ENCODE measurements at regions not wholly inside any gene's neighbourhood (a gene's known extent, or its start where the extent isn't known, plus 50 kb on each side); places are given as distances from the start of the nearest gene placed in this dataset.

- Histone ChIP-seq H2AFZ (ENCODE audit: low read depth, low read length) (no peak overlapping the region), H3K27me3 (ENCODE audit: insufficient read depth, low read length) (no peaks in the 10 kb centered on the region), H3K36me3 (ENCODE audit: insufficient read depth, low read length) (no peaks in the 10 kb centered on the region), H3K4me3 (ENCODE audit: low read length) (no peak overlapping the region), H3K9me3 (ENCODE audit: low read length) (no peaks in the 10 kb centered on the region), H3K4me1 (ENCODE audit: insufficient read depth, low read length) (no peaks in the 10 kb centered on the region)
These were observed 148.1 kb downstream of the PPARGC1A start for GRCh38 chr4:23741681-23742191.

- Histone ChIP-seq H3K36me3 (ENCODE audit: insufficient read depth, low read length) (no peaks in the 10 kb centered on the region), H3K9me3 (ENCODE audit: low read length) (no peaks in the 10 kb centered on the region), H3K27me3 (ENCODE audit: insufficient read depth, low read length) (no peaks in the 10 kb centered on the region), H3K4me1 (ENCODE audit: insufficient read depth, low read length) (no peaks in the 10 kb centered on the region), H2AFZ (ENCODE audit: low read depth, low read length) (no peak overlapping the region), H3K4me3 (ENCODE audit: low read length) (no peak overlapping the region)
These were observed 152.3 kb downstream of the PPARGC1A start for GRCh38 chr4:23737571-23737970.

- H3K9me3 ChIP-seq (ENCODE audit: low read length) = no peaks in the 10 kb centered on the region
- H3K36me3 ChIP-seq (ENCODE audit: insufficient read depth, low read length) = no peaks in the 10 kb centered on the region
- H3K27me3 ChIP-seq (ENCODE audit: insufficient read depth, low read length) = no peaks in the 10 kb centered on the region
- H3K4me1 ChIP-seq (ENCODE audit: insufficient read depth, low read length) = no peaks in the 10 kb centered on the region
- H3K4me3 ChIP-seq (ENCODE audit: low read length) = no peak overlapping the region
- no peak overlapping the region for H2AFZ ChIP-seq (ENCODE audit: low read depth, low read length)
These were observed 153.4 kb downstream of the PPARGC1A start for GRCh38 chr4:23736466-23736865.

GRCh38 chr4:23734000-23734399, 155.8 kb downstream of the PPARGC1A start:
- no peaks in the 10 kb centered on the region for H3K4me1 ChIP-seq (ENCODE audit: insufficient read depth, low read length)

GRCh38 chr4:23733476-23733875, 156.4 kb downstream of the PPARGC1A start:
- Histone ChIP-seq H3K36me3 (ENCODE audit: insufficient read depth, low read length) (no peaks in the 10 kb centered on the region), H2AFZ (ENCODE audit: low read depth, low read length) (no peak overlapping the region), H3K9me3 (ENCODE audit: low read length) (no peaks in the 10 kb centered on the region), H3K4me1 (ENCODE audit: insufficient read depth, low read length) (no peaks in the 10 kb centered on the region), H3K27me3 (ENCODE audit: insufficient read depth, low read length) (no peaks in the 10 kb centered on the region), H3K4me3 (ENCODE audit: low read length) (no peak overlapping the region)

More at GRCh38 chr4:23734000-23734399, 155.8 kb downstream of the PPARGC1A start:
- Histone ChIP-seq H3K9me3 (ENCODE audit: low read length) (no peaks in the 10 kb centered on the region), H2AFZ (ENCODE audit: low read depth, low read length) (no peak overlapping the region), H3K27me3 (ENCODE audit: insufficient read depth, low read length) (no peaks in the 10 kb centered on the region), H3K36me3 (ENCODE audit: insufficient read depth, low read length) (no peaks in the 10 kb centered on the region), H3K4me3 (ENCODE audit: low read length) (no peak overlapping the region)

GRCh38 chr4:23730998-23731397, 158.8 kb downstream of the PPARGC1A start:
- no peaks in the 10 kb centered on the region for H3K27me3 ChIP-seq (ENCODE audit: insufficient read depth, low read length)
- no peaks in the 10 kb centered on the region for H3K36me3 ChIP-seq (ENCODE audit: insufficient read depth, low read length)
- H3K4me3 ChIP-seq (ENCODE audit: low read length) = no peak overlapping the region
- no peak overlapping the region for H2AFZ ChIP-seq (ENCODE audit: low read depth, low read length)
- no peaks in the 10 kb centered on the region for H3K4me1 ChIP-seq (ENCODE audit: insufficient read depth, low read length)
- no peaks in the 10 kb centered on the region for H3K9me3 ChIP-seq (ENCODE audit: low read length)

GRCh38 chr4:23728971-23729370, 160.9 kb downstream of the PPARGC1A start:
- Histone ChIP-seq H3K4me1 (ENCODE audit: insufficient read depth, low read length) (no peaks in the 10 kb centered on the region), H3K36me3 (ENCODE audit: insufficient read depth, low read length) (no peaks in the 10 kb centered on the region), H2AFZ (ENCODE audit: low read depth, low read length) (no peak overlapping the region), H3K4me3 (ENCODE audit: low read length) (no peak overlapping the region), H3K27me3 (ENCODE audit: insufficient read depth, low read length) (no peaks in the 10 kb centered on the region), H3K9me3 (ENCODE audit: low read length) (no peaks in the 10 kb centered on the region)

- H3K9me3 ChIP-seq (ENCODE audit: low read length) = no peaks in the 10 kb centered on the region
- H3K4me3 ChIP-seq (ENCODE audit: low read length) = no peak overlapping the region
- H3K36me3 ChIP-seq (ENCODE audit: insufficient read depth, low read length) = no peaks in the 10 kb centered on the region
- H3K4me1 ChIP-seq (ENCODE audit: insufficient read depth, low read length) = no peaks in the 10 kb centered on the region
- no peaks in the 10 kb centered on the region for H3K27me3 ChIP-seq (ENCODE audit: insufficient read depth, low read length)
- no peak overlapping the region for H2AFZ ChIP-seq (ENCODE audit: low read depth, low read length)
These were observed 161.5 kb downstream of the PPARGC1A start for GRCh38 chr4:23728393-23728792.

- H2AFZ ChIP-seq (ENCODE audit: low read depth, low read length) = no peak overlapping the region
- H3K4me3 ChIP-seq (ENCODE audit: low read length) = no peak overlapping the region
- no peaks in the 10 kb centered on the region for H3K27me3 ChIP-seq (ENCODE audit: insufficient read depth, low read length)
- no peaks in the 10 kb centered on the region for H3K9me3 ChIP-seq (ENCODE audit: low read length)
- no peaks in the 10 kb centered on the region for H3K4me1 ChIP-seq (ENCODE audit: insufficient read depth, low read length)
- H3K36me3 ChIP-seq (ENCODE audit: insufficient read depth, low read length) = no peaks in the 10 kb centered on the region
These were observed 169.3 kb downstream of the PPARGC1A start for GRCh38 chr4:23720556-23720955.

GRCh38 chr4:23718435-23718834, 171.4 kb downstream of the PPARGC1A start:
- Histone ChIP-seq H3K27me3 (ENCODE audit: insufficient read depth, low read length) (no peaks in the 10 kb centered on the region), H3K9me3 (ENCODE audit: low read length) (no peaks in the 10 kb centered on the region), H3K4me1 (ENCODE audit: insufficient read depth, low read length) (no peaks in the 10 kb centered on the region), H2AFZ (ENCODE audit: low read depth, low read length) (no peak overlapping the region), H3K36me3 (ENCODE audit: insufficient read depth, low read length) (no peaks in the 10 kb centered on the region), H3K4me3 (ENCODE audit: low read length) (no peak overlapping the region)

- no peak overlapping the region for H2AFZ ChIP-seq (ENCODE audit: low read depth, low read length)
- H3K4me3 ChIP-seq (ENCODE audit: low read length) = no peak overlapping the region
- H3K9me3 ChIP-seq (ENCODE audit: low read length) = no peaks in the 10 kb centered on the region
- no peaks in the 10 kb centered on the region for H3K27me3 ChIP-seq (ENCODE audit: insufficient read depth, low read length)
- H3K36me3 ChIP-seq (ENCODE audit: insufficient read depth, low read length) = no peaks in the 10 kb centered on the region
- H3K4me1 ChIP-seq (ENCODE audit: insufficient read depth, low read length) = no peaks in the 10 kb centered on the region
These were observed 172.2 kb downstream of the PPARGC1A start for GRCh38 chr4:23717528-23718248.

GRCh38 chr4:23710298-23710697, 179.5 kb downstream of the PPARGC1A start:
- Histone ChIP-seq H3K4me1 (ENCODE audit: insufficient read depth, low read length) (peaks cover 14% of the 10 kb centered on the region), H3K36me3 (ENCODE audit: insufficient read depth, low read length) (no peaks in the 10 kb centered on the region), H2AFZ (ENCODE audit: low read depth, low read length) (no peak overlapping the region), H3K4me3 (ENCODE audit: low read length) (no peak overlapping the region), H3K9me3 (ENCODE audit: low read length) (no peaks in the 10 kb centered on the region), H3K27me3 (ENCODE audit: insufficient read depth, low read length) (no peaks in the 10 kb centered on the region)

GRCh38 chr4:23707652-23708026, 182.2 kb downstream of the PPARGC1A start:
- Histone ChIP-seq H3K36me3 (ENCODE audit: insufficient read depth, low read length) (no peaks in the 10 kb centered on the region), H3K4me3 (ENCODE audit: low read length) (no peak overlapping the region), H3K4me1 (ENCODE audit: insufficient read depth, low read length) (peaks cover 14% of the 10 kb centered on the region), H2AFZ (ENCODE audit: low read depth, low read length) (no peak overlapping the region), H3K9me3 (ENCODE audit: low read length) (no peaks in the 10 kb centered on the region), H3K27me3 (ENCODE audit: insufficient read depth, low read length) (no peaks in the 10 kb centered on the region)
